GM12874 (cell line): ENCODE measurements at regions not wholly inside any gene's neighbourhood (a gene's known extent, or its start where the extent isn't known, plus 50 kb on each side); places are given as distances from the start of the nearest gene placed in this dataset.

Experiments
- TF ChIP-seq, protein P1 (sequence below): IDR thresholded peaks from 2 replicates; pipeline ENCODE4 v1.5.1; 2011; ENCODE audit warnings: low read depth, mild to moderate bottlenecking, control low read depth, low read length, moderate library complexity; ENCODE audit not compliant: insufficient read depth

DNA sequence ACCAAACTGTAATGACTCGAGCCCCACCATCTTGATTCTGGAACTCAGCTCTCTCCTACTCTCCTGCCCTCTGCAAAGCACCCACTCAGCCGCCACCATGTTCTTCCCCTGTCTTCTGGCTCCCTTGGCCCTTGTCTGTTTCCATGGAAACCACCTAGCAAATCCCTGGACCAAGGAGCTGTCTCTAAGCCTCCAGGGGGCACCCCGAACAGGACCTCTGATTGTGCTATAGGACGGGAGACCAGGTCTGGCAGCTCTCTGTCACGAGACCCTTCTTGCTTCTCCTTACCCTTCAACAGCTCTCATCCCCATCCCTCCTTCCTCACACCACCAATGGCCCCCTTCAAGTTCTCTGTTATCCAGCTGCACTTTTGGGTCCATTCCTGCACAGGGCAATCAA is 277.7 kb upstream of the ZNF507 start:
- TF ChIP-seq, protein P1, sequence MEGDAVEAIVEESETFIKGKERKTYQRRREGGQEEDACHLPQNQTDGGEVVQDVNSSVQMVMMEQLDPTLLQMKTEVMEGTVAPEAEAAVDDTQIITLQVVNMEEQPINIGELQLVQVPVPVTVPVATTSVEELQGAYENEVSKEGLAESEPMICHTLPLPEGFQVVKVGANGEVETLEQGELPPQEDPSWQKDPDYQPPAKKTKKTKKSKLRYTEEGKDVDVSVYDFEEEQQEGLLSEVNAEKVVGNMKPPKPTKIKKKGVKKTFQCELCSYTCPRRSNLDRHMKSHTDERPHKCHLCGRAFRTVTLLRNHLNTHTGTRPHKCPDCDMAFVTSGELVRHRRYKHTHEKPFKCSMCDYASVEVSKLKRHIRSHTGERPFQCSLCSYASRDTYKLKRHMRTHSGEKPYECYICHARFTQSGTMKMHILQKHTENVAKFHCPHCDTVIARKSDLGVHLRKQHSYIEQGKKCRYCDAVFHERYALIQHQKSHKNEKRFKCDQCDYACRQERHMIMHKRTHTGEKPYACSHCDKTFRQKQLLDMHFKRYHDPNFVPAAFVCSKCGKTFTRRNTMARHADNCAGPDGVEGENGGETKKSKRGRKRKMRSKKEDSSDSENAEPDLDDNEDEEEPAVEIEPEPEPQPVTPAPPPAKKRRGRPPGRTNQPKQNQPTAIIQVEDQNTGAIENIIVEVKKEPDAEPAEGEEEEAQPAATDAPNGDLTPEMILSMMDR = no peak

DNA sequence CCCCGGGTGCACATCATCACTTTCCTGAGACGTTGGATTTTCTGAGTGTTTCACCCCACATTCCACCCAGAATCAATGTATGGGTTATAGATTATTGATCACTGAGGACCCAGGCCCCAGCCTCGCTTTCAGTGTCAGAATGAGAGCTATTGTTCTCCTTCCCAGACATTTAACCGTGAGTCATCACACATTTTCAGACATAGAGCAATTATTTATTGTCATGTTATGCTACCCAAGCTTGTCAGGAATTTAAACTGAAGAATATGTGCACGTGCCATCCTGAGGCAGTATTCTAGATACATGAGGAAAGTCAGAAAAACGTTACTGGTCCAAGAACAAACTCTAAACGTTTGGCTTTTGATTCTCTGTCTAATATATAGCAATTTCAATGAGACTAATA is 276.6 kb upstream of the ZNF507 start:
- TF ChIP-seq, protein P1 = no peak

DNA sequence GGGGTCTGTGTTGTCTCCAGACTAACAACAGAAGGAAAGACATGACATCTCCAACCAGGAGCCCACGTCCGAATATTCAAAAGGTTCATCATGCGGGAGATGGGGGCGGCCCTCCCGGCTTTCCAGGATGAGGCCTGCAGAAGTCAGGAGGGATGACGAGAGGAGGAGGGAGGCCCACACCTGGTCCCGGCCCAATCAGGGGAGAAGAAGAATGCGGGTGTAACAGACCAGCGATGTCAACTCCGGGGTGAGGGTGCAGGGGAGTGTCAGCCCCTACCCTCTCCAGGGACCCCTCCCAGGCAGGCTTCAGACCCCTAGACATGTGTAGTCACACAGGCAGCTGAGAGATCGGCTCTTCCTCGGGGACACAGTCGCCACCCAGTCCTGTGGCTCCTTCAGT is 275.3 kb upstream of the ZNF507 start:
- TF ChIP-seq, protein P1 = no peak

DNA sequence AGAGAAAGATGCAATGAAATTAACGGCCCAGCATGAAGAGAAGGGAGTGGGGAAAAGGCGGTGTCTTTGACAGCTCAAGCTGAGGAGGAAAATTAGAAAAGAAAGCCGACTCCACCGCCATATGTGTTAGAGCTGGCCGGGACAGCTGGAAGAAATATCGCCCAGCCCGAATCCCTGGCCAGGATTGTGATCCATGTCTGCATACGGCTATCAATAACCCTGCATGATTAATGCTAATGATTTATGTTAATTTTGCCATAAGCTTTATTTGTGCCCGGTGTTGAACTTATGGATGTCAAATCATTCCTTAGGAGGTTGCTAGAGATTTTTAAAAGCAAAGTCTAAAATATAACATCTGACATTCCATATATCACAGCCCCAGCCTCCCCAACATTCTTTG is 263.4 kb upstream of the ZNF507 start:
- TF ChIP-seq, protein P1 = no peak

DNA sequence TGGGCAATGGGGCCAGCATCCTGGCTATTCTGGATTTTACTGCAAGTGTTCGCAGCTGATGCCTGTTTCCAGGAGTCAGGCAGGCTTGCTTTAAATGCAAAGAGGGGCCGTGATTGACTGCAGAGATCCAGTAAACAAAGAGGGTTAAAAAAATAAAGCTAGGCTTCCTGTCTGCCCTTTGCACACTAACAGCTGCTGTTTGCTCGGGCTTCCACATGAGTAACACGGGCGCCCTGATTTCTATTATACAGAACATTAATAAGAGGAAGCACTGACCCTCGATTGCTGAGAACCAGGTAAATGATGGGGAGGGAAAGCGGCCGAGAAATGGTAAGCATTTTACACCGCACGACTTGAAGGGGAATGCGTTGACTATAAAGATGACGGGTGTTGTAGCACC is 254.2 kb upstream of the ZNF507 start:
- TF ChIP-seq, protein P1 = no peak

DNA sequence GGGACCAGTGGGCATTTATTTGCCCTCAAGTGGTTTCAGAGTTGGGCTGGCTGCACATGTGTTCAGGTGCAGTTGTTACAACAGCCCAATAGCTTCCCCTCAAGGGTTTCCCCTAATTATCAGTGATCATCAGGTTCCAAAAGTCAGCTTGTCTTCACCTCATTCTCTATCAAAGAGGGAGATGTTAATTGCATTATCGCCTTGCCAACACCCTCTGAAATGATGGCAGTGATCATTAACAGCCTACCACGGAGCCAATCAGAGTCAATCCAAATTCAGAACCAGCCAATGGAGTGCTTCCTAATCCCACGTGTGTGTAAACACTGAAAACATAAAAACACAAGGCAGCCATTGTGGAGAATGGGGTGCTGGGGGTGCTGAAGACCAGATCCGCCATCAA is 248.4 kb upstream of the ZNF507 start:
- TF ChIP-seq, protein P1 = no peak

DNA sequence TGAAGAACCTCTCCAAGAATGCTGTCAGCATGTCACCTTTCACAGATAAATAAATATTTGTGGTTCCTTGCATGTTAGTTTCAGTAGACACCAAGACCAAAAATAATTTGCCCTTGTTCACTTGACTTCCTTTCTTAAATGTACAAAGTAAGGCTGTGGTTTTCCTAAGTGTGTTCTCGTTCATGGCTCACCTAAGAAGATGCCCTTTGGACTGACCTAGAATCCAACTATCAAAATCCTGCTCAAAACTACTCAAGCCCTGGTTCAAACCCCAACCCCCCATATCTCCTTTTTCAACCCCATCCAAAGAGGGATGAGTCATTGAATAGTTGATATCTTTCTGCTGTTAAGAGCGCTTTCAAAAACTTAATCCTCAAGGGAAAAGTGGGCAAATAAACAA is 247.8 kb upstream of the ZNF507 start:
- TF ChIP-seq, protein P1 = no peak

DNA sequence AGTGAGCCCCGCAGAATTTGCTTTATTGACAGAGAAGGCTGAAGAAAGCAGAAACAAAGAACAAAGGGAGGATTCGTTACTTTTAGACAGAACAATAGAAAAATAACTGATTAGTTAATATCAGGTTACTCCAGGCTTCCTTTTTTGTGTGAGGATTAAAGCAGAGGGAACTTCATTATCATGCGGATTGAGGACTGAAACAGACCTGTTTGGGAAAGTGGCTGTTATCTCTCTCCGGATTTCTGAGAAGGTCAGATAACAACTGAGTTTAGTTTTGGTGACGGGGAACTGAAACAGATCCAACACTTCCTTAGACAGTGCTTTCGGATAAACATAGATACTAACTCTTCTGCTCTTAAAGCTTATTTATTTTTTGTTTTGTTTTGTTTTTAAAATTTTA is 246.4 kb upstream of the ZNF507 start:
- TF ChIP-seq, protein P1 = no peak
